ENCODE measurements at regions not wholly inside any gene's neighbourhood (a gene's known extent, or its start where the extent isn't known, plus 50 kb on each side); places are given as distances from the start of the nearest gene placed in this dataset.

GRCh38 chr7:136143271-136143670, 166.1 kb upstream of the MTPN start:
- Histone ChIP-seq H3K4me2 (ENCODE audit: insufficient read depth, insufficient read length, low read length) (no peak overlapping the region), H3K23me2 (ENCODE audit: insufficient read length, low read depth, low read length, poor library complexity, severe bottlenecking) (no peaks in the 10 kb centered on the region), H3K9ac (ENCODE audit: extremely low read depth, insufficient read length, low read length) (no peak overlapping the region), H3K27me3 (ENCODE audit: insufficient read depth, low read length) (no peaks in the 10 kb centered on the region), H3T11ph (ENCODE audit: low read length) (no peak overlapping the region), H2BK15ac (ENCODE audit: low read depth, low read length) (no peak overlapping the region), H3K4me1 (ENCODE audit: insufficient read depth, low read length) (no peaks in the 10 kb centered on the region), H3K56ac (ENCODE audit: insufficient read length, low read depth, low read length) (no peak overlapping the region), H4K20me1 (ENCODE audit: control insufficient read depth, insufficient read depth, insufficient read length) (no peaks in the 10 kb centered on the region), H4K91ac (ENCODE audit: insufficient read length, low read depth, low read length) (no peak overlapping the region), H2BK20ac (ENCODE audit: low read depth, low read length, poor library complexity, severe bottlenecking) (no peak overlapping the region), H2BK5ac (ENCODE audit: insufficient read length, low read length) (no peak overlapping the region), H3K79me1 (ENCODE audit: insufficient read depth, low read depth, low read length, poor library complexity, severe bottlenecking) (no peaks in the 10 kb centered on the region), H2AK5ac (ENCODE audit: insufficient read length, low read length) (no peak overlapping the region), H2BK12ac (ENCODE audit: insufficient read length, low read depth, low read length) (no peak overlapping the region), H3K9me3 (ENCODE audit: control insufficient read depth, low read depth, low read length) (no peaks in the 10 kb centered on the region), H3K79me2 (ENCODE audit: insufficient read depth, low read length) (no peaks in the 10 kb centered on the region), H3K27ac (ENCODE audit: insufficient read length, low read depth, low read length) (no peak overlapping the region), H4K5ac (ENCODE audit: insufficient read length, low read depth, low read length) (no peak overlapping the region), H3K14ac (ENCODE audit: insufficient read depth, low read length) (no peak overlapping the region), H3K18ac (ENCODE audit: insufficient read length, low read depth, low read length) (no peak overlapping the region), H2BK120ac (ENCODE audit: low read depth, low read length, poor library complexity, severe bottlenecking) (no peak overlapping the region), H2AFZ (ENCODE audit: low read length) (no peak overlapping the region), H3K4ac (ENCODE audit: low read depth, low read length) (no peak overlapping the region), H4K8ac (replicated peaks; ENCODE audit: insufficient read length, low read depth, low read length) (no peak overlapping the region), H3K23ac (ENCODE audit: insufficient read length, low read depth, low read length) (no peak overlapping the region)
- Mint-ChIP-seq H3K27ac (no peak overlapping the region), H3K4me1 (no peaks in the 10 kb centered on the region), H3K27me3 (ENCODE audit: low read depth) (no peaks in the 10 kb centered on the region; the same call in none of the 2 replicates), H3K4me3 (no peak overlapping the region), H3K9me3 (no peaks in the 10 kb centered on the region), H3K36me3 (ENCODE audit: insufficient read depth in 1 of 3, low read depth in 3 of 3) (no peaks in the 10 kb centered on the region)
- no peak for DNase-seq
- TF ChIP-seq, protein P1, sequence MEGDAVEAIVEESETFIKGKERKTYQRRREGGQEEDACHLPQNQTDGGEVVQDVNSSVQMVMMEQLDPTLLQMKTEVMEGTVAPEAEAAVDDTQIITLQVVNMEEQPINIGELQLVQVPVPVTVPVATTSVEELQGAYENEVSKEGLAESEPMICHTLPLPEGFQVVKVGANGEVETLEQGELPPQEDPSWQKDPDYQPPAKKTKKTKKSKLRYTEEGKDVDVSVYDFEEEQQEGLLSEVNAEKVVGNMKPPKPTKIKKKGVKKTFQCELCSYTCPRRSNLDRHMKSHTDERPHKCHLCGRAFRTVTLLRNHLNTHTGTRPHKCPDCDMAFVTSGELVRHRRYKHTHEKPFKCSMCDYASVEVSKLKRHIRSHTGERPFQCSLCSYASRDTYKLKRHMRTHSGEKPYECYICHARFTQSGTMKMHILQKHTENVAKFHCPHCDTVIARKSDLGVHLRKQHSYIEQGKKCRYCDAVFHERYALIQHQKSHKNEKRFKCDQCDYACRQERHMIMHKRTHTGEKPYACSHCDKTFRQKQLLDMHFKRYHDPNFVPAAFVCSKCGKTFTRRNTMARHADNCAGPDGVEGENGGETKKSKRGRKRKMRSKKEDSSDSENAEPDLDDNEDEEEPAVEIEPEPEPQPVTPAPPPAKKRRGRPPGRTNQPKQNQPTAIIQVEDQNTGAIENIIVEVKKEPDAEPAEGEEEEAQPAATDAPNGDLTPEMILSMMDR (conservative IDR thresholded peaks at IDR 0.05) = no peak
